ENCODE measurements at regions not wholly inside any gene's neighbourhood (a gene's known extent, or its start where the extent isn't known, plus 50 kb on each side); places are given as distances from the start of the nearest gene placed in this dataset.

GRCh38 chr6:84618836-84619235 is 145.6 kb downstream of the TBX18 start (continued):
- TF ChIP-seq YY2 (tag by site-specific recombination; IDR thresholded peaks at IDR 0.05) (no peak), ZNF639 (tag by site-specific recombination; IDR thresholded peaks at IDR 0.05) (peak; percentile 24; the same call in 1 of the 2 replicates), MEIS1 (CRISPR knock-in tag; IDR thresholded peaks at IDR 0.05; ENCODE audit: borderline replicate concordance) (no peak), ZNF580 (tag by site-specific recombination; IDR thresholded peaks at IDR 0.05) (no peak), INSM2 (tag by site-specific recombination; IDR thresholded peaks at IDR 0.05) (peak; percentile 82), ZBTB44 (tag by site-specific recombination; IDR thresholded peaks at IDR 0.05) (peak; percentile 99), ZIC2 (tag by site-specific recombination; IDR thresholded peaks at IDR 0.05) (peak; percentile 81), ZBTB8A (tag by site-specific recombination; IDR thresholded peaks at IDR 0.05) (peak; percentile 13; the same call in 1 of the 2 replicates), ZNF391 (tag by site-specific recombination; IDR thresholded peaks at IDR 0.05; ENCODE audit: borderline replicate concordance, low read depth) (no peak), ZSCAN30 (tag by site-specific recombination; IDR thresholded peaks at IDR 0.05) (0 out of 2 replicates have a peak, but pooled peaks have one; percentile 15), ZNF561 (tag by site-specific recombination; IDR thresholded peaks at IDR 0.05; ENCODE audit: borderline replicate concordance) (peak; percentile 58; the same call in 1 of the 2 replicates), ZNF184 (tag by site-specific recombination; IDR thresholded peaks at IDR 0.05) (no peak)

GRCh38 chr6:84618046-84618752 is 146.2 kb downstream of the TBX18 start:
- CTCF ChIA-PET, result no interaction called here
- TF ChIP-seq ZNF791 (tag by site-specific recombination; IDR thresholded peaks at IDR 0.05) (no peak), SCRT1 (tag by site-specific recombination; IDR thresholded peaks at IDR 0.05; ENCODE audit: borderline replicate concordance) (no peak), SP2 (tag by site-specific recombination; IDR thresholded peaks at IDR 0.05) (no peak), ZNF555 (tag by site-specific recombination; conservative IDR thresholded peaks at IDR 0.05) (no peak), ZSCAN18 (tag by site-specific recombination; IDR thresholded peaks at IDR 0.05) (no peak), SP3 (tag by site-specific recombination; IDR thresholded peaks at IDR 0.05) (no peak), ZBTB44 (tag by site-specific recombination; IDR thresholded peaks at IDR 0.05) (no peak), ZSCAN5A (tag by site-specific recombination; IDR thresholded peaks at IDR 0.05) (no peak), ZNF677 (tag by site-specific recombination; IDR thresholded peaks at IDR 0.05) (no peak), ZNF610 (tag by site-specific recombination; IDR thresholded peaks at IDR 0.05; ENCODE audit: borderline replicate concordance) (no peak), ZFP37 (tag by site-specific recombination; IDR thresholded peaks at IDR 0.05) (no peak), ZNF426 (tag by site-specific recombination; IDR thresholded peaks at IDR 0.05) (no peak), ZNF596 (tag by site-specific recombination; IDR thresholded peaks at IDR 0.05) (no peak), ZNF580 (tag by site-specific recombination; IDR thresholded peaks at IDR 0.05) (no peak), ZNF548 (tag by site-specific recombination; IDR thresholded peaks at IDR 0.05) (no peak), ZNF132 (tag by site-specific recombination; IDR thresholded peaks at IDR 0.05; ENCODE audit: borderline replicate concordance) (no peak)

More at GRCh38 chr6:84618046-84618752, 146.2 kb downstream of the TBX18 start:
- Histone ChIP-seq H3K4me3 (ENCODE audit: low read depth, low read length) (no peak overlapping the region), H3K36me3 (ENCODE audit: control insufficient read depth in 2 of 2, insufficient read depth in 1 of 2, low read length in 2 of 2) (no peaks in the 10 kb centered on the region), H3K27ac (ENCODE audit: extremely low read depth, low read depth, low read length) (no peak overlapping the region), H3K4me1 (ENCODE audit: control insufficient read depth, insufficient read depth, low read length) (no peaks in the 10 kb centered on the region; the same call in 1 of the 2 replicates), H3K9me3 (ENCODE audit: control insufficient read depth, insufficient read depth, low read depth, low read length) (no peaks in the 10 kb centered on the region)
- POLR2A ChIA-PET, result no interaction called here

Measured in HEK293 (cell line).